GOT3 (cell line): ENCODE measurements at regions not wholly inside any gene's neighbourhood (a gene's known extent, or its start where the extent isn't known, plus 50 kb on each side); places are given as distances from the start of the nearest gene placed in this dataset.

Source experiments
- DNase-seq: peaks from one replicate; lab custom pipeline; 2025; ENCODE audit warnings: mixed read lengths; lab: John Stamatoyannopoulos, UW

DNA sequence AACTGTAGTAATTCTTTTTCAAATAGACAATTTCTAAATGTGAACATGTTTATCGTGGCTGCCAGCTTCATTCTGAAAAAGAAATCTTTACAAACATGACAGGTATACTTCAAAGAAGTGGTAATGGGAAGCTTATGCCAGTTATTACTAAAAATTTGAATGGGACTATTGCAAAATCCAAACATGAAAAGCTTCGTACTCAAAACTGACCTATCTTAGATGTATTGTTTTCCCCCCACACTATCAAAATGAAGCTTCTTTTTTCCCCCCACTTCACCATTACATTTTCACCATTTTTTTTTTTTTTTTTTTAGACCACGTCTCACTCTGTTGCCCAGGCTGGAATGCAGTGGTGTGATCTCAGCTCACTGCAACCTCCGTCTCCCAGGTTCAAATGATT lies 50.4 kb upstream of the SERTAD2 start:
- no peak for DNase-seq

DNA sequence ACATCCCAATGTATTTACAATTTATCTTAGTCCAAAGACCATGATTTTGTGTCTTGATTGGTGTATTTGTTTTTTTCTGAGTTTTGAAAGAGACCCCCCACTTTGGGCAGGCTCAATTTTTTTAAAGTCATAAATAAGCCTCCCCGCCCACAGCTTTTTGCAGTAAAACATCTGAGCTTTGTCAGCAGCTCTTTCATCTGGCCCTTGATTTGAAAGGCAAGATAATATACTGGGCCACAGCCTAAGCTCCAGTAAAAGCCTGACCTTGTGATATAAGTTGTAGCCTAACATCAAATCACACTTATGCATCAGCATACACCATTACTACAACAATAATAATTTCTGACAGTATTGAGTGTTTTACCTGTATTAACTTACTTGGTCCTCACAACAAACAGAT lies 51.3 kb upstream of the SERTAD2 start:
- no peak for DNase-seq

DNA sequence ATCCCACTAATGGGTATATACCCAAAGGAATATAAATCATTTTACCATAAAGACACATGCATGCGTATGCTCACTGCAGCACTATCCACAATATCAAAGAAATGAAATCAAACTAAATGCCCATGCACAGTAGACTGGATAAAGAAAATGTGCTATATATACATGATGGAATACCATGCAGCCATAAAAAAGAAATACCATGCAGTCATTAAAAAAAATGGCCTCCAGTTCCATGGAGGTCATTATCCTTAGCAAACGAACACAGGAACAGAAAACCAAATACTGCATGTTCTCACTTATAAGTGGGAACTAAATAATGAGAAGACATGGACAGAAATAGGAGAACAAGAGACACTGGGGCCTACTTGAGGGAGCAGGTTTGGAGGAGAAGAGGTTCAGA lies 53.6 kb upstream of the SERTAD2 start:
- no peak for DNase-seq

DNA sequence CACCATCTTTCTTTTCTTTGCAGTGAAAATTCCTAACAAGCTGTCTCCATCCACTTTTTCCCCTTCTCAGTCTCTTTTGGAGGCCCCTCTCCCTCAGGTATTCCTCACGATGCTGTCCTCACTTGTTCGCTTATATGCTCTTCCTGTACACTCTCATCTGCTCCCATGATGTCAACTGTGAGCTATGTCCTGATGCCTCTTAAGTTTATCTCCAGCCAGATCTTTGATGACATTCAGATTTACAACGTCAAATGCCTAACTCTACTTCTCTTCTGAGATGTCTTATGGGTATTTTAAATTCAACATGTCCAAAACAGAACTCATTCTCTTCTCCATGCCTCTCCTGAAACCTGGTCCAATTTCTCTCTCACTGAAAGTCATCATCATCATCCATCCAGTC lies 55.1 kb upstream of the SERTAD2 start:
- DNase-seq = no peak

DNA sequence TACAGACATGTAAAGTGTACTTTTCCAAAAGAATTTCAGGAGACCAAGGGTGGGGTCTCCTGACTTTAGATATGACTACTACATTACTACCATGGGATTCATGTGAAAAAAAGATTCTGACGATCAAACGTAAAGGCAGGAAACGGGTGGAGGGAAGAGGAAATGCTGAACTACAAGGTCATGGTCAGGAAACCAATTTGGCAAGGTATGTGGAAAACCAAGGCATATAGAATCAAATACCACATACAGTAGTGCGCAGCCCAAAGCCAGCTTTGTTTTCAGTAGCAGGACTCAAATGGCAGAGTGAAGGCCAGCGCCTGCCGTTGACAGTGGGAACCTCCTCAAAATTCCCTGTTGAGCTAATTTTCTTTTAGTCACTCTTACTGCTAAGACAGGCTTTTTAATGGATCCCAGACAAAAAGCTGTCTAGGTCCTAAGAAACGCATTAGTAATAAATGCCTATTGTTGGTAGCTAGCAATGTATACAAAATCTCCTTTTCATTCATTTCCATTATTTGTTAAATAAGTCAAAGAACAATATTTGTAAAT lies 57.6 kb upstream of the SERTAD2 start:
- DNase-seq = no peak

DNA sequence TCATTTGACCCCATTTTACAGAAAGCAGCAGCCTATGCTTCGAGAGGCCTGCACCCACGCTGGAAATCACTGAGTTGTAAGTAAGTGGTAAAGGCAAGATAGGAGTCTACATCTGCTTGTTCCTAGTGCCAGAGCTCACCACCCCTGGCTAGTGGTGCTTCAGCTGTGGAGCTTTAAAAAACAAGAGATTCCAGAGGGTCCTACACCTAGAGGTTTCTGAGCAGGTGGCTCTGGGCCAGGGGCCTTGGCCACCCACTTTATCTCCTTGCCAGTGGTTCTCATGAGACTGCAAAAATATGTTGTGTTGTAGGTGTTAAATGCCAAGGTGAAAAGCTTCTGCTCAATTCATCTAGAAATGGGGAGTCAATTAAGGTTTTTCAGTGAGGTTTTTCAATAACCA lies 60.0 kb upstream of the SERTAD2 start:
- no peak for DNase-seq

DNA sequence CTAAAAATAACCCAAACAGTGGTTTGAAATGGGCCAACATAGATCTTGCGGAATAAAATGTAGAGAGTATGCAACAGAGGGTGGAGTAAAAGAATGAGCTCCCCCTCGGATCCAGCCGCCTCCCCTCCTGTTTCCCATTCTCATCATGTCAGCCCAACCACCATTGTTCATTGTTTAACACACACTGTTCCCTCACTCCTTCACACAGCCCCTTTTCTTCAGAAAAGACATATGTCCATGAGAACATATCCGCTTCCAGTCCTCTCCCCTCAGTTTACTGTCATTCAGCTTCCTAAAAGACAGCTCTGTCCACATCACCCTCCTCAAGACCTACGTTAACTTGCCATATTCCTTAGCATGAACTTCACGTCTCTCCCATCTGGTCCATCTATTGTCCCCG lies 62.9 kb upstream of the SERTAD2 start:
- no peak for DNase-seq

DNA sequence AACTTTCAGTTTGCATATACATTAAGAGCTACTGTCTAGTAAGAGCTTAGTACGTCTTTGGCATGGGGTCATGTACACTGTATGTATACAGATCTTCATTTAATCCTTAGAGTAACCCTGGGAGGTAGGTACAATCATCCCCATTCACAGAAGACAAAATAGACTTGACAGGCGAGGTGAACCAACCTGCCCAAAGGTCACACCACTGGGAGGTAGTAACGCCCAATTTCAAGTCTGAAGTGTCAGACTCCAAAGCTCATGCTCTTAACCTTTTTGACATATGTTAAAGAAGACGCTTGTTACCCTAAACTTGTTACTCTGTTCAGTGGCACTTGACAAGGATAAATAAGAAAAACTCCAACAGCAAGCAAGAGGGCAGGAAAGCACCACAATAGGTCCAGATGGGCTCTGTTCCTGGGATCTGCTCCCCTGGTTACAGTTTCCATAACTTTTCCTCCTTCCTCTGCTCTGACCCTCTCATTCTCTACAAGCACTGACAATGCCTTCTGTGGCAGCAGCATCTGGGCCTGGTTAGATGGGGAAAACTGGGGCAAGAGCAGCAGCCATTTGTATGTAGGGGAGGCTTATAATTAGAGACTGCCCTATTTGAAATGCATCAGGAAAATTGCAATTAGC lies 64.7 kb upstream of the SERTAD2 start:
- DNase-seq = no peak

DNA sequence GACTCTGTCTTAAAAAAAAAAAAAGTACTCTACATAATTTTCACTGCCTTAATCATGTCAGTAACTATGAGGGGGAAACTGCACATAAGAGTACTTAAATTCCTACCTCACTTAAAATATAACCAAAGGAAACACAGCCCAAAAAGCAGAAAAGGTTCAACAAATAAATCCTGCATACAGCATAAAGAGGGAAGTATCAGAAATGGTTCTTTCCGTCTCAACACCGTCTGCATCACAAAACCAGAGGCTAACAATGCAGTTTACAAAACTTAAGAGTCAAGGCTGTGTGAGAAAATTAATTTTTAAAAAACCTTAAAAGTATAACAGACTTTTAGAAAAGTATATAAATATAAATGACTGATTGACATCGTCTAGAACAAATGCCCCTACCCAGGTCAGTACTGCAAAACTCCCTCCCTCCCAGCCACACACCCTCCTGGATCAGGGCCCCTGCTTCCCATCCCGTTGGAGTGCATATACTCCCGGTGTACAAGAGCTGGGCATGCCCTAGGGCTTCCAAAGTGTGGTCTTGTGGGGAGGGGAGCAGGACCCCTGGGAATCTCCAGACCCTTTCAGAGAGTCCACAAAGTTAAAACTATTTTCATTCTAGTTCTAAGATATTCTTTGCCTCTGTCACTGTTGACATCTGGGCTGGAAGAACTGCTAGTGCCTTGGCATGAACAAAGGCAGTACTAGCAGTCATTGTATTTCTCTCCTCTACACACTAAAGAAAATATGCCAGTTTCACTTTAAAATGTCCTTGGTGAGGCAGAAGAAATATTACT lies 67.0 kb upstream of the SERTAD2 start:
- no peak for DNase-seq

DNA sequence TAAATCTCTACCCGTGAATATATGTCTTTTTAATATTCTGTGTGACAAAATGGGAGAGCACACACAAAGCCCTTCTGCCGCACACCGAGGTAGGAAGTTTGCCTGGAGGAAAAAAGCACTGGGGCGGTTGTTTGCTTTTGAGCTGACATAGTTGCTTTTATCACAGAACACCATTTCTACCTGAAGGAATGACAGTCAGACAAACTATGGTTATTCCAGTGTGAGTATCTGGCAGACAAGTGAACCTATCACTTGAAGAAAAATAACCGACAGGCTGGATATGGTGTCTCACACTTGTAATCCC lies 67.6 kb upstream of the SERTAD2 start:
- DNase-seq = no peak

DNA sequence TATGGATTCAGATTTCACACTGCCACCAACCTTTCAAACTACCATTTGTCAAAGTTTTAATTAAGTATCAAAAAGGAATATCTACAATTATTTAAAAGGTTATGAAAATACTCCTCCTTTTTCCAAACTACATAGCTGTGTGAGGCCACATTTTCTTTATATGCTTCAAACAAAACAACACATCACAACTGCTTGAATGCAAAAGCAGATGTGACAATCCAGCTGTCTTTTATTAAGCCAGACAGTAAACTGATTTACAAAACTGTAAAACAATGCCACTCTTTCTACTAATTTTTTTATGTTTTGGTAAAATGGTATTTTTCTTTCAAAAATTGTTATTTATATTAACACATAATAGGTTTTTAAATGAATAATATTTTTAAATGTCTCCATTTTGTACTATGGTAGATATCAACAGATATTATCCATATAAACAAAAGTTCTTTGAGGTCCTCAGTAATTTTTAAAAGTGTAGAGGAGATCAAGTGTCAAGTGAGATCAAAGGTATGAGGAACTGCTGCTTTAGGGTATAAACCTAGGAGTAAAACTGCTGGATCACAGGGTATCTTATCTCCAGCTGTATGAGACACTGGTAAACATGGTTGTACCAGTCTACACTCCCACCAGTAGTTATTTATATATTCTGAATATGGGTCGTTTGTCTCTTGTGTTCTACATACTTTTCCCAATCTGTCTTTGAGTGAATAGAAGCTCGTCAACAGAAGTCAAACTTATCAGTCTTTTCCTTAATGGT lies 68.8 kb upstream of the SERTAD2 start:
- DNase-seq = no peak

DNA sequence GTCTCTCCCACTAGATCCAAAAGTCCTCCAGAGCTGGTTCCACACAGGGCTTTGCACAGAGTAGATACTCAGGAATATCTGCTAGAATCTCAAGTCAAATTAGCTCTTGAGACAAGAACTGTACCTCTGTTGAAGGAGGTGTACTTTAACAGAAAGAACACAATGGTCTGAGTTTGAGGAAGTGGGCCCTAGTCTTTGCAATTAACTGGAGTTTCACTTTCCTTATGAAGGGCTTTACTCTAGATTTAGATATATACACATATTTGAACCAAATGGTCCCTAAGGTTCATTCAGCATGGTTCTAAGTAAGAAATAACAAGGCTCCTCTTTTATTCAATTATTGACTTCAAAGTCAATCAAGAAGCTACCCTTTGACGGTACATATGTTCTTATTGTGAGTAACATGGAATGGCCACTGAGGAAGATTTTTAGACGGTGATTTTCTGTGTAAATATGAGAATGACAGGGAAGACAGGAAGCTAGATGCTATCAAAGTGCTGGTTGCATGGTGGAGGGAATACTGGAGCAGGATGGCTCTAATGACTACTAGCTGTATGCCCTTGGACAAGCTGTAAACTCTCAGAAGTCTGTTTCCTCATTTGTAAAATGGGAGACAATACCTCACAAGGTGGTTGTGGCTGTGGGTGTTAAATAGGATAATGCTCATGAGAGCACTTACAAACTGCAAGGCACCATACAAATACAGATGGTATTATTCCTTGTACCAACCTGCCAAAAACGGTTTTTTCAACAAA lies 73.5 kb upstream of the SERTAD2 start:
- DNase-seq = no peak

DNA sequence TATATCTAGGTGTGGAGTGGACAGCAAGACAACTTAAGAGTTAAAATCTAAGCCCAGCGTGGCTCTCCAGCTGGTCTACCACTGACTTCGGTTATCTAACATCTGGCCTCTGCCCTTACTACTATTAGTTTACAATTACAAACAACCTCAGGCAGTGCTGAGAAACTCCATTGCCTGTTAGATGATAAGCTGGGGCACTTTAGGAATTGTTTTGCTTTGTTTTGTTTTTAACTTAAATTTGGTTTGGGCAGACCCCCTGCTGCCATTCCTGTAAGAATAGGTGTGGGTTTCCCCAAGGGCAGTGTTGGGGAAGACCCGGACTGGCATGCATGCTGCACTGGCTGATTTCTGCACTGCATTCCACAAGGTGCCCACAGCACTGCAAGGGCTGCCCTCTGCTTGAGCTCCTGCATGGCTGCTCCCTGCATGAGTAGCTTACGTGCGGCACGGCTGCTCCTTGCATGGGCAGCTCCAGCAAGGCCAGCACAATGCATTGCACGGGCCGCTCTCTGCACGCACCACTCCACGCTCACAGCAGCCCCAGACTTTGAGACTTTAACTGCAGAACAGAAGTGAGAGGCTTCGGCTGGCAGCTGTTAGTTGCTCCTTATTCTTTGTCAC lies 74.2 kb upstream of the SERTAD2 start:
- DNase-seq = no peak

DNA sequence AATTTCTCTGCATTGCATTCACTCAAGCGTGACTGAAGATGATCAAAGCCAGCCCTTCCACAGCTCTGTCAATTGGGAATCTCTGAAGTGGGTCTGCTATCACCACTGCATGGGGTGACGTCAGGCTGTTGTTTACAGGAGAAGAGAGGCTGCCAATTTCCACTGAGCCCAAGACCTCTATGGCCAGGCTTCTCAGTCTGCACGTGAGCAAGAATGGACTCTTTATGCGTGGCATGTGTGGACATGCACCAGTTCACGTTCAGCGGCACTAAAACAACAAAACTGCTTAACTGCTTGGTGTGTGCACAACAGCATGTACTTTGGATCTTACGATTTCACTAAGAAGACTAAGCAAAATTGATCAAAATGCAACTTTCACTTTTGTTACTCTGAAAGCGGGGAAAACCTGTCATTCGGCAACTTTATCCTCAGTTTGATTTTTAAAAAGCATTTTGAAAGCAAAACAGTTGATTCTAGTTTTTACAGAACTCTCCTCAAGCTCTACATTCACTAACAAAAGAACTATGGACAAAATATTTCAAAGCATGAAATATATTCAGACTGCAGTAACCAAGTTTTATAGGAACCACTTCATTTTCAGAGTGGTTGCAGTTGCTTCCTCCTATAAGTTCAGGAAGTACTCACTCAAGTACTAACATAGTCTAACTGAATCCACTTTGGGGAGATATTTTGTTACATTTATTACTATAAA lies 77.0 kb upstream of the SERTAD2 start:
- DNase-seq = no peak

DNA sequence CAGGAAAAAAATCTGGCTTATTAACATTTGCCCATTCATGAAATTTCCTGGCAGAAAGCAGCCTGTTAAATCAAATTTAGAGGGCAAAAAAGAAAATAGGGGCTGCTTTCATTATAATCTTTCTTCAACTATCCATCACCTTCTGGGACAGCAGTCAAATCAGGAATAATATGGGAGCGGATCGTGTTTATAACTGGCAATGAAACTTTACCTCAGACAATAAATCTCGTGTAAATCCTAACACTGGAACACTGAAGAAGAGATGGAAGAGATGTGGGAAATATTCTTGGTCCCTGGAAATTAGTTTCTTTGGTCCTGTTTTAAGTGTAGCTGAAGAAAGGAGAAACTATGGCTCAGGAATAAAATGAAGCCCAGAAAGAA lies 77.5 kb upstream of the SERTAD2 start:
- DNase-seq = no peak

DNA sequence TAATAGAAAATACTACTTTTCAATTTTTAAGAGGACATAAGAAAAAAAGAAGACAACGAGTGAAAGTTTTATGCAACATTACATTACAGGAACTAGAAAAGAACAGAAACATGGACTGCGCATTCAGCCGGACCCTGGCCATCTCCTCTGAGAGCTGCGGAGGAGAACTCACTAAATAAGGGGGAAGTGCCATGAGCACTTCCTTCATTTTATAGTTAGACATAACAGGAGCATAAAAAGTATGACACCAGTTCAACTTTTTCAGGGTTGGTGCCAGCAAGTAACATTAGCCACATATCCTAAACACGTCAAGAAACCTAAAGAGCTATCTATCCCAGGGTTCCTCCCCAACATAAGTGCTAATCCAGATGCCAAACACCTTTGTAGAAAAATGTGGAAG lies 78.0 kb upstream of the SERTAD2 start:
- no peak for DNase-seq

DNA sequence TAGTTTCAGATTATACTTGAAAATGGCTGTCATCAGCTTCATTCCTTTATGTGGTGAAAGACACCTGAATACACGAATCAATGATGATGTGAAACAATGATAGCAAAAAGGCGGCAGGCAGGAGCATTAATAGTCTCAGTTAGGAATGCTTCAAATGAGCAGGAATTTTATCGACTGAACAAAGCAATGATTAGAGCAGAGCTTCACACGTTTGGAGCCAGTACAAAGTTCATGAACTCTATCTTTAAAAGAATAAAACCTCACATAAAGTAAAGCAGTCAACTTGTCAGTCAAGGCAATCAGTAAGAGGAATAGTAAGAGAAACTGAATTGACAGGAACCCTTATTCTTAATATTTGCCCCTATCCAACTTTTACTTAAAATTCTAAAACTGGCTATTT lies 78.4 kb upstream of the SERTAD2 start:
- no peak for DNase-seq

DNA sequence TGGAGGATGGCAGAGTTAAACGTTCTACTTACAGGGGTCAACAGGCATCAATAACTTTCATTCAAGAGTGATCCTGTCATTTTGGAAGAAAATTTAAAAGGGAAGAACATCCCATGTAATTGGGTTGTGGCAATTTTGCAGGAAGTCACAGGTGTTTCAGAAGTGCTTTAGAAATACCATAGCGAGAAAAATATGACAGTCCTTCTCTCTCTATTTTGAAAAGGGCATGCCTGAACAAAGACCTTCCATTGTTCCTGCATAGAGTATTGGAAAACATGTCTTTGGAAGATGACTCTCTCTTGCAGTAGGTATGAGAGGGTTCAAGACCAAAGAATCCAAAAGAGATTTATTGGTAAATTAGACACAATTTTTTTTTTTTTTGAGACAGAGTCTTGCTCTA lies 81.8 kb upstream of the SERTAD2 start:
- no peak for DNase-seq

DNA sequence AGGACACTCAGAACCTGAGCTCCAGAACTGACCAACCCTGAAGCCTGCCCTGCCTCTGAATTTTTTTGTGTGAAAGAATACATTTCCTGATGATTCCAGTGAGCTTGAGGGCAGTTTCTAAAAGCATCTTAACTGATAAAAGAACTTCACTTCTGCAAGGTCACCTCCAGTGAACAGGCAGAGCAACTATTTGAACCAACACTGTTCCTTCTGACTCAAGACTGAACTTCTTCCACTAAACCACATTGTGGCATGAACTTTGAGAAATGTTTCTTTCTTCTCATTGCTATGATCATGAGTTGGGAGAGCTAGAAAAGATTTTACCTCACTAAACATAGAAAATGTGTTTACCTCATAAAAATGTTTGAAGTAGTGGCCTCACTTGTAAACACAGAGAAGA lies 83.8 kb upstream of the SERTAD2 start:
- no peak for DNase-seq

DNA sequence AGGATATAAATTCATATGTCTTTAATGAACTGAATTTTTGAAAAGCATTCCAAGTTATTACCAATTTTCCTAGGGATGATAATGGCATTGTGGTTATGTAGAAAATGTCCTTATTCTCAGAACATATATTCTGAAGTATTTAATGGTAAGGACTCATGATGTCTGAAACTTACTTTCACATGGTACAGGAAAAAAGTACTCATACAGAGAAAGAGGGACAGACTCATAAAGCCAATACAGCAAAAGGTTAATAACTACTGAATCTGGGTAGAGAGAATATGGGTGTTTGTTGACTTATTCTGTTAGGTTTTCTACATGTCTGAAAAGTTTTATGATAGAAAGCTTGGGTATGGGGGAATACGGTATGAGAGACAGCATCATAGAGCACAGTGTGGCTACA lies 84.3 kb upstream of the SERTAD2 start:
- DNase-seq = no peak

DNA sequence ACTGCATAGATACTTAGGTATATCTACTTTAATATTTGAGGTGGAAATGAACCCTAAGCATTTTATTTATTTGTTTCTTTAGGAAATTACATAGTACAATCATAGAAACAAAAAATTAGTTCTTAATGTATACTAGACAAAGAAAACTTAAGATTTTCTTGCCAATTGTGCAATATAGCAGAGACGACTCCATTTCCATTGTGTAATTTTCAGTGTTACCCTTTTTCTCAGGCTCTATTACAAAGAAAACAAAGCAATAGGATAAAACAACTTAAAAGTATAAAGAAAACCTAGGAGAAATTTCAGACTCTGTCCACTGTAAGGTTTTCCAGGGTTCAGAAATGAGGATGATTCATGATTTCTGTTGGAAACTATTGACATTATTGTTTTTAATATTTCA lies 89.0 kb upstream of the SERTAD2 start:
- DNase-seq = no peak
